GM12878 (cell line): ENCODE measurements at regions not wholly inside any gene's neighbourhood (a gene's known extent, or its start where the extent isn't known, plus 50 kb on each side); places are given as distances from the start of the nearest gene placed in this dataset.

Experiments
- ATAC-seq: fragments of 200-7000 bp; cut with Tn5 transposase; 3 replicates; pipeline ENCODE4 v1.9.1; 2020; ENCODE audit warnings: mild to moderate bottlenecking, moderate library complexity
- BruUV-seq: library from RNA; stranded (reverse); fragments of 400-500 nt; replicated peaks from 2 replicates; lab custom pipeline; 2021; lab: Mats Ljungman, UMichigan
- CTCF ChIA-PET: fragments of 300-600 bp; sonication (Branson Sonifier 250); formaldehyde crosslinking; extraction: SDS; loops from one replicate; lab custom pipeline; 2021; ENCODE audit warnings: inconsistent platforms; lab: Yijun Ruan, JAX
- POLR2A ChIA-PET: fragments of 350-600 bp; formaldehyde crosslinking; extraction: SDS; loops from one replicate; lab custom pipeline; 2021; ENCODE audit warnings: inconsistent platforms; lab: Charles Lee
- RAD21 ChIA-PET: fragments of 300-600 bp; sonication (Branson Sonifier 250); formaldehyde crosslinking; loops from one replicate; lab custom pipeline; 2023; ENCODE audit warnings: antibody characterized with exemption; ENCODE audit not compliant: unreplicated experiment; lab: Charles Lee
- SMC1A ChIA-PET: fragments of 300-600 bp; sonication (Branson Sonifier 250); formaldehyde crosslinking; loops from one replicate; lab custom pipeline; 2023; ENCODE audit not compliant: unreplicated experiment, uncharacterized antibody; lab: Charles Lee
- DNase-seq: peaks from one replicate; pipeline ENCODE4 v3.0.0-alpha.2; 2011; ENCODE audit warnings: low read depth, low spot score
- FAIRE-seq: peaks from 3 replicates; lab custom pipeline; 2011; peaks lifted over from hg19 to GRCh38; lab: Jason Lieb, UNC
- H2AFZ ChIP-seq: 2 replicates; pipeline ENCODE4 v1.6.0; 2011; ENCODE audit warnings: low read depth, low read length, control low read depth; ENCODE audit not compliant: control insufficient read depth
- H3K27ac ChIP-seq: 2 replicates; pipeline ENCODE4 v1.5.1; 2011; ENCODE audit warnings: control low read depth; ENCODE audit not compliant: control insufficient read depth, insufficient read depth
- H3K27me3 ChIP-seq, 2 experiments: replicated peaks in 1 of 2; 2 replicates each; pipeline versions ENCODE4 v1.6.0 to v1.6.1; 2011; ENCODE audit warnings: low read length in 1 of 2; ENCODE audit not compliant: control insufficient read depth in 2 of 2, insufficient read depth in 2 of 2
- H3K36me3 ChIP-seq, 2 experiments: 2 replicates each; pipeline ENCODE4 v1.5.1; 2011; ENCODE audit warnings: low read length in 1 of 2; ENCODE audit not compliant: control insufficient read depth in 2 of 2, insufficient read depth in 2 of 2
- H3K4me1 ChIP-seq: 2 replicates; pipeline ENCODE4 v1.6.1; 2011; ENCODE audit warnings: mild to moderate bottlenecking, low read length, moderate library complexity, mixed read lengths; ENCODE audit not compliant: control insufficient read depth, insufficient read depth
- H3K4me2 ChIP-seq: 2 replicates; pipeline ENCODE4 v1.6.0; 2011; ENCODE audit warnings: control low read depth; ENCODE audit not compliant: control insufficient read depth, insufficient read depth
- H3K4me3 ChIP-seq: fragments of 200-600 bp; sonication (generic); 2 replicates; pipeline ENCODE4 v1.5.1; 2016
- H3K79me2 ChIP-seq: 2 replicates; pipeline ENCODE4 v1.6.0; 2011; ENCODE audit warnings: low read length; ENCODE audit not compliant: control insufficient read depth, insufficient read depth
- H3K9ac ChIP-seq: 2 replicates; pipeline ENCODE4 v1.8.0; 2011; ENCODE audit warnings: low read length, control low read depth, mixed read lengths; ENCODE audit not compliant: control insufficient read depth, insufficient read depth
- H3K9me3 ChIP-seq: replicated peaks from 3 replicates; pipeline ENCODE4 v1.5.1; 2011; ENCODE audit warnings: mild to moderate bottlenecking, low read length; ENCODE audit not compliant: control insufficient read depth, insufficient read depth
- H4K20me1 ChIP-seq: 2 replicates; pipeline ENCODE4 v1.6.0; 2011; ENCODE audit not compliant: control insufficient read depth, insufficient read depth
- ATF2 ChIP-seq: IDR thresholded peaks from 2 replicates; pipeline ENCODE4 v1.6.1; 2012; ENCODE audit warnings: low read length, inconsistent platforms
- NRF1 ChIP-seq: conservative IDR thresholded peaks from 2 replicates; pipeline ENCODE4 v1.6.1; 2011; ENCODE audit warnings: mild to moderate bottlenecking, low read depth, low read length, improper control_type of control experiment
- SREBF1 ChIP-seq: IDR thresholded peaks from 2 replicates; pipeline ENCODE4 v1.6.1; 2012; ENCODE audit warnings: mild to moderate bottlenecking, low read length
- ZBTB33 ChIP-seq: fragments of 450-650 bp; IDR thresholded peaks from 2 replicates; pipeline ENCODE4 v1.6.1; 2017; ENCODE audit warnings: mild to moderate bottlenecking
- WGBS: methylation state at CpG from one replicate; pipeline ENCODE4 v1.1.6; 2016; ENCODE audit warnings: low lambda C conversion rate; ENCODE audit not compliant: insufficient replicate concordance, insufficient coverage; ENCODE audit errors: missing lambda C conversion rate; 5-methylcytosine and 5-hydroxymethylcytosine counted together
- in situ Hi-C: fragments of 300-500 bp; cut with MboI; formaldehyde crosslinking; loops from 9 replicates; pipeline ENCODE4 v1.14.3; 2018; ENCODE audit warnings: mixed read lengths
- intact Hi-C: fragments of 100-400 bp; cut with micrococcal nuclease; formaldehyde crosslinking; loops from one replicate; pipeline ENCODE4 v1.14.2; 2022; ENCODE audit not compliant: unreplicated experiment

- TF ChIP-seq SREBF1 = no peak
- TF ChIP-seq, all 136 proteins: peak for 0
These were observed 217.3 kb downstream of the TBC1D2B start (continued) for GRCh38 chr15:77860071-77860691.

GRCh38 chr15:77859491-77860060 lies 217.9 kb downstream of the TBC1D2B start:
- Histone ChIP-seq H2AFZ (no peak overlapping the region), H3K9me3 (no peaks in the 10 kb centered on the region), H3K4me3 (no peak overlapping the region), H3K4me2 (no peak overlapping the region), H3K27me3 (peaks cover 0 to 2% of the 10 kb centered on the region in 2 experiments; a peak in 3 of 4 replicates), H4K20me1 (no peaks in the 10 kb centered on the region), H3K27ac (no peak overlapping the region), H3K36me3 (no peaks in the 10 kb centered on the region), H3K9ac (no peak overlapping the region), H3K79me2 (no peaks in the 10 kb centered on the region), H3K4me1 (no peaks in the 10 kb centered on the region)
- POLR2A ChIA-PET = no interaction called here
- ATAC-seq = 0 out of 3 replicates have a peak, but pooled peaks have one; percentile 17
- WGBS = 8% methylated on average over 2 of the region's 2 CpGs
- DNase-seq = no peak
- peak; percentile 38 for FAIRE-seq
- BruUV-seq = no TSS peak
- RAD21 ChIA-PET = no interaction called here
- in situ Hi-C loops (no loop called here), intact Hi-C loops (no loop called here)
- CTCF ChIA-PET = no interaction called here
- TF ChIP-seq ATF2 = no peak
- TF ChIP-seq ZBTB33 = no peak
- no peak for TF ChIP-seq NRF1
- SMC1A ChIA-PET = interaction anchor here (0.9 kb wide), 1 partner anchor 12 kb away, joined by 4 read pairs; no protein-coding TSS in a partner anchor
